Cerebellar cortex (tissue), 1 donor: ENCODE measurements at regions not wholly inside any gene's neighbourhood (a gene's known extent, or its start where the extent isn't known, plus 50 kb on each side); places are given as distances from the start of the nearest gene placed in this dataset.

Experiments used
- DNase-seq: peaks from one replicate; pipeline ENCODE4 v3.0.0-alpha.2; 2015; ENCODE audit warnings: low spot score

DNA sequence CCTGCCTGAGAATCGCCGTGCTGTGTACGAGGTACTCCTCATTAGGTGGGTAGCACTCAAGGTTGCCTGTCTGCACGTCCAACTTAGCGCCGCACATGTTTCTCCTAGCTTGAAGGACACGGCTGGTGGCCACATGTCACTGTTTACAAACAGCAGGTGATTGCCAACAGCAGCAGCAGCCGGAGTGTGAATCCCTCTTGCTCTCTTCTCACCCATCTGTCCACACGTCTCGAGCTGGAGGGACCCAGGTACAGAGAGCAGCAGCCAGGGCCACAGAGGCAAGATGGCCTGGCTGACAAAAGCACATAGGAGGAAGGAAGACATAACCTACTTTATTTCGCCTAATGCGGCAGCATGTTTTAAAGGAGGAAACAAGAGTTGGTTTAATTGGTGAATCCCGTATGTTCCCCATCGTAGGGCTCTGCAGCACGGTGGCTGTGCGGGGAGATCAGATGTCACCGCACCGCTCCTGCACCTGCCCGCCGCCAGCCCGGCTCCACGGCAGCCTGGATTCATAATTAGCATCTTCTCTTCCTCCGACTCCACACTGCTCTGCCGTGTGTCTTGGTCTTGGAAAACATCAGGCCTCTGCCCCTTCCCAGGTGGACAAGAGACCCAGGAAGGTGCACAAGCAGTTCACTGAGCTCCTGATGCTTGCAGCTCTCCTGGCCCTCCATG is 201.6 kb upstream of the IRX1 start:
- DNase-seq, result no peak

- no peak for DNase-seq
Measured at GRCh38 chr5:3393122-3393919, 202.3 kb upstream of the IRX1 start.

- no peak for DNase-seq
Measured at GRCh38 chr5:3392306-3392939, 203.2 kb upstream of the IRX1 start.

DNA sequence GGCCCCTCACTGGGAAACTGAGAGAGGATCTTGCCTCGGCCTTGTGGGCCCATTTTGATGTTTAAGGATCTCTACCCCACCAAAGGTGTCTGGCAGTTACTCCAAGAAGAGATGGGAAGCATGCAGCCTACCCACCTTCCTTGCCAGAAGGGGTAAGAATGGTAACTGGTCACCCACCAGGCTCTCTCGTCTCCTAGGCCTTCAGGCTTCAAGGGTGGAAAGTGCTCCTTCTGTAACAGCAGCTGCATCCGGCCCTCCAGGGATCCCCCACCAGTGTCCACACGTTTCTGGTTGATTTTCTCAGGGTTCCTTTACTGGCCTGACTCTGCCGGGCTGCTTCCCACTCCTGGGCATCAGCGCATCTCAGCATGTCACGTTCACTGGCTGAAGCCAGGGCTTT is 204.4 kb upstream of the IRX1 start:
- DNase-seq, result no peak

GRCh38 chr5:3389471-3390026 is 206.1 kb upstream of the IRX1 start:
- DNase-seq, result no peak

DNA sequence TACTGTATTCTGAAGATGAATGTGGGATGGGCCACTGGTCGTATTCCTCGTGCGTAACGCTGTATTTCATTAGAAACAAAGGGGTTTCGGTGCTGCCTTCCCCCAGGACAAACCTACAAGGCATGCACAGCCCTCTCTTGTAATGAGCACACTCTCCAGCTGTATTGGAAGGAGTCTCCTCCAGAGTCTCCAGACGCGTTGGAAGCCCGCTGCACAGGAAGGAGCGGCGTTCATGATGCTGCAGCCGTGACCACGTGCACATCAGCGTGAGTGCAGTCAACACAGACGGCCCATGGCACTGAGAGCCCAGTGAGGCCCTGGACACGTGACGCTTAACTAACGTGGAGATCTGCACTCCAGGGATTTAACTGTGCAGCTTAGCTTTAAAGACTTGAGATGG is 209.0 kb upstream of the IRX1 start:
- DNase-seq, result no peak

DNA sequence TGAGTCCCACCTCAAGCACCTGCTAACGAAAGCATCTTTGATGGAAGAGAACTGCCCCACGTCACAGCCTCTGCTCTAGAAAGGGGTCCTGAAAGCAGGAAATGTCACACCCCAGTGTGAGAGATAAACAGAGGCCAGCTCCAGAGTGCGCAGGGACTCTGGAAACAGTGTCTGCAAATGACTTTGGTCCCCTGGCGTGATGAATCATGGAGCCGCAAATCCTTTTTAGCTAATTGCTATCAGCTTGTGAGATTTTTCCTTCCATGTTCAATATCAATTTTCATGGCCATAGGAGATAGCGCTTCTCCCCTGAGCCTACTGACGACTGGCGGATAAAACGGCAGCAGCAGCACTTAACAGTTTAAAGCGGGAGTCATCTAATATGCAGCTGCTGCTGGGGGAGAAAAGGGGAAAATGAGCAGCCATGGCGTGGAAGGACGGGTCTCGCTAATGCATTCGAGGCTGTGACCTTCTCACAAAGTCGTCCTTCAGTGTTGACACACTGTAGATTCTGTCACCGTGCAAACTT is 209.6 kb upstream of the IRX1 start:
- DNase-seq, result no peak

- DNase-seq, result no peak
Measured at GRCh38 chr5:3384531-3384930, 211.1 kb upstream of the IRX1 start.

- no peak for DNase-seq
Measured at GRCh38 chr5:3382782-3383181, 212.8 kb upstream of the IRX1 start.

DNA sequence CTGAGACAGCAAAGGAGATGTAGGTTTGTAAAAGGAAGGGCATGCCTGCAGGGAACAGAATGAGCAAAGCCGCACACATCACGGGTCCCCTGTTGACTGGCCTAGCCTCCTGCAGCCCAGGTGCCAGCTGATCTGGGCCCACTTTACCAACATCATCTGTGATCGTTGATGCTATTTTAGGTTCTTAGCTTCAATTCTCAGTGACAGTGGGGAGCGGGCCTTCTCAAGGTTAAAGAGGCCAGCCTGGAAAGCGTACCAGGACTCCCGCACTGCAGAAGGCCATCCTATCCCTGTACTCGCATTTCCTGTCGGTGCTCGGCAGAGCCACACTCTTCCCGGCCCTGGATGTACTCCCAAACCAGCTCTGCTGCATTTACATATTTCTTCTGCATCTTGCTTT is 213.5 kb upstream of the IRX1 start:
- no peak for DNase-seq

DNA sequence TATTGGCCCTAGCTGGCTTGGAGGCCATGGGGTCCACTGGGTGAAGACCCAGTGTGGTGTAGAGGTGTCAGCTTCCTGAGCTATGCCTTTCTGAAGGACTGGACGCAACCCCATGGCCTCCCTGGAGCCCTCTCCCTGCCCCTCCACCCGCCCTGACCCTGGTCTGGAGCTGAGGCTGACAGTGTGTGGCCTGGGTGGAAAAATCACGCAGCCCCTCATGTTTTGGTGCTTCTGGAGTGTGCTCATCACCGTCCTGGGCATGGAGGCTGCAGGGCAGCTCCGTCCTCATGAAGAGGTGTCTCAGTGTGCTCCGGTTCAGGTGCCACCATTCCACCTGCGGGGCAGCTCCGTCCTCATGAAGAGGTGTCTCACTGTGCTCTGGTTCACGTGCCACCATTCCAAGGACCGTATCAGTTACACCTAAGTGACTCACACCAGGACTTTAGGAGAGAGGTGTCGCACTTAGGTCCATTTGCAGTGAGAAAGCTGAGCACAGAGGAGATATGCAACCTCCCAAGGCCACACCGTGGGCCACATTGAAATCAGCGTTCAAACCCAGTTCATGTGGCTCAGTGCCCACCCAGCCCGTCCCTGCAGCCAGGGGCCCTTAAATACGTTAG is 214.3 kb upstream of the IRX1 start:
- DNase-seq, result no peak

DNA sequence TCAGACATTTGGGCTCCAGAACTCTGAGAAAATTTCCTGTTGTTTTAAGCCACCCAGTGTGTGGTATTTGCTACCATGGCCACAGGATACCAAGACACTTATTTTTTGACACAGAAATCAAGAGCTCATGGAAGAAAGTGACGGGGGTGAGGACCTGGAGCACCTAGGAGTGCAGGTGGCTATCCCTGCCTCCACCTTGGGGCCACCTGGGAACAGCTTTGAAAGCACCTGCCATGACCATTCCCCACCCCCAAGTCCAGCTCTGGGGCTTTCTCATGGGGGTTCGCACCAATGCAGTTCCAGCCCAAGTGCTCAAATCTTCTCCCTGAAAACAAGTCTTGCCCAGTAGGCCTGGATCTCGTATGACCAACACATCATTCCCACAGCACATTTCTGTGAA is 214.9 kb upstream of the IRX1 start:
- DNase-seq, result no peak

- no peak for DNase-seq
Measured at GRCh38 chr5:3377831-3378230, 217.8 kb upstream of the IRX1 start.

- DNase-seq, result no peak
Measured at GRCh38 chr5:3377176-3377575, 218.5 kb upstream of the IRX1 start.

DNA sequence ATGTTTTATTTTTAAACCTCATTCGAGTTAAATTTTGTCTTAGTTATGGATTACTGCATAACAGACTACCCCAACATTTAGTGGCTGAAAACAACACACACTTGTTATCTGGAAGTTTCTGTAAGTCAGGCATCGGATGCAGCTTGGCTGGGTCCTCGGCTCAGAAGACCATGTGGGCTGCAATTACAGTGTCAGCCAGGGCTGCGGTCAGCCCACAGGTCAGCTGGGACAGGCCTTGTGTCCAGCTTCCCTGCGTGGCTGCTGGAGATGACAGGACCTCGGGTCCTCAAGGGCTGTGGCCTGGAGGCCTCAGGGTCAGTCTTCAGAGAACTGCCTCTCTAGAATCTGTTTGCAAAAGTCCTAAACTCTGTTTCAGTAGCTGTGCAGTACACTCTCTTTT is 219.0 kb upstream of the IRX1 start:
- no peak for DNase-seq

- DNase-seq, result no peak
Measured at GRCh38 chr5:3375586-3376311, 219.9 kb upstream of the IRX1 start.

GRCh38 chr5:3373391-3373790 is 222.2 kb upstream of the IRX1 start:
- no peak for DNase-seq

DNA sequence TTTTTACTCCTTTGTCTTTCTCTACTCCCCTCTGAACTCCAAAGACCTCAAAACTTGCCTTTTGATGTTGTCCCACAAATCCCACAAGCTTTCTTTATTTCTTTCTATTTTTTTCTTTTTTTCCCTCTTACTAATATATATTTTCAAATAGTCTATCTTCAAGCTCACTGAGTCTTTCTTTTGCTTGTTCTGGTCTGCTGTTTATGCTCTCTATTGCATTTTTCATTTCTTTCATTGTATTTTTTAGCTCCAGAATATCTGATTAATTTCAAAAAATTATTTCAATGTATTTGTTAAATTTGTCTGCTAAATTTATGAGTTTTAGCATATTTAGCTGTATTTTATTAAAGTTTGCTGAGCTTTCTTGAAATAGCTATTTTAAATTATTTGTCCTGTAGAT is 223.3 kb upstream of the IRX1 start:
- DNase-seq, result no peak

- no peak for DNase-seq
Measured at GRCh38 chr5:3365501-3366215, 230.0 kb upstream of the IRX1 start.

GRCh38 chr5:3364941-3365340 is 230.7 kb upstream of the IRX1 start:
- no peak for DNase-seq

- DNase-seq, result no peak
Measured at GRCh38 chr5:3364433-3364832, 231.2 kb upstream of the IRX1 start.
